Right atrium auricular region (tissue), 2 donors: ENCODE measurements at regions not wholly inside any gene's neighbourhood (a gene's known extent, or its start where the extent isn't known, plus 50 kb on each side); places are given as distances from the start of the nearest gene placed in this dataset.

Experiments used
- DNase-seq: peaks from one replicate; pipeline ENCODE4 v3.0.0-alpha.2; 2019; ENCODE audit warnings: low spot score
- H3K27ac ChIP-seq, 2 donors: fragments of 200-600 bp; sonication (generic); 1 replicate in 1 of 2; 2 replicates in 1 of 2; pipeline ENCODE4 v1.5.1; 2016 to 2019
- H3K27me3 ChIP-seq, 2 donors: fragments of 200-600 bp; sonication (generic); one replicate each; pipeline versions ENCODE4 v1.5.1 to v1.6.0; 2017 to 2019
- H3K36me3 ChIP-seq: fragments of 200-600 bp; sonication (generic); one replicate; pipeline ENCODE4 v1.5.1; 2016
- H3K4me1 ChIP-seq, 2 donors: fragments of 200-600 bp; sonication (generic); one replicate each; pipeline versions ENCODE4 v1.5.1 to v1.6.0; 2017 to 2019
- H3K4me3 ChIP-seq, 2 donors: fragments of 200-600 bp; sonication (generic); 1 replicate in 1 of 2; 2 replicates in 1 of 2; pipeline ENCODE4 v1.5.1; 2017 to 2019; ENCODE audit warnings: mild to moderate bottlenecking in 1 of 2, moderate library complexity in 1 of 2
- H3K9me3 ChIP-seq, 2 donors: fragments of 200-600 bp; sonication (generic); one replicate each; pipeline ENCODE4 v1.5.1; 2019
- TF ChIP-seq, protein P1 (sequence below), 2 donors: fragments of 200-600 bp; sonication (generic); IDR thresholded peaks; one replicate each; pipeline ENCODE4 v1.5.1; 2019; ENCODE audit warnings: antibody characterized with exemption in 2 of 2

GRCh38 chr9:99582814-99583213, 238.9 kb upstream of the NR4A3 start:
- Histone ChIP-seq H3K27me3 (no peaks in the 10 kb centered on the region), H3K4me1 (no peaks in the 10 kb centered on the region), H3K36me3 (no peaks in the 10 kb centered on the region), H3K27ac (no peak overlapping the region), H3K4me3 (no peak overlapping the region), H3K9me3 (no peaks in the 10 kb centered on the region)
- DNase-seq = no peak
- TF ChIP-seq, protein P1, sequence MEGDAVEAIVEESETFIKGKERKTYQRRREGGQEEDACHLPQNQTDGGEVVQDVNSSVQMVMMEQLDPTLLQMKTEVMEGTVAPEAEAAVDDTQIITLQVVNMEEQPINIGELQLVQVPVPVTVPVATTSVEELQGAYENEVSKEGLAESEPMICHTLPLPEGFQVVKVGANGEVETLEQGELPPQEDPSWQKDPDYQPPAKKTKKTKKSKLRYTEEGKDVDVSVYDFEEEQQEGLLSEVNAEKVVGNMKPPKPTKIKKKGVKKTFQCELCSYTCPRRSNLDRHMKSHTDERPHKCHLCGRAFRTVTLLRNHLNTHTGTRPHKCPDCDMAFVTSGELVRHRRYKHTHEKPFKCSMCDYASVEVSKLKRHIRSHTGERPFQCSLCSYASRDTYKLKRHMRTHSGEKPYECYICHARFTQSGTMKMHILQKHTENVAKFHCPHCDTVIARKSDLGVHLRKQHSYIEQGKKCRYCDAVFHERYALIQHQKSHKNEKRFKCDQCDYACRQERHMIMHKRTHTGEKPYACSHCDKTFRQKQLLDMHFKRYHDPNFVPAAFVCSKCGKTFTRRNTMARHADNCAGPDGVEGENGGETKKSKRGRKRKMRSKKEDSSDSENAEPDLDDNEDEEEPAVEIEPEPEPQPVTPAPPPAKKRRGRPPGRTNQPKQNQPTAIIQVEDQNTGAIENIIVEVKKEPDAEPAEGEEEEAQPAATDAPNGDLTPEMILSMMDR (IDR thresholded peaks at IDR 0.05) = no peak

- TF ChIP-seq, protein P1 (IDR thresholded peaks at IDR 0.05) = no peak
- no peak for DNase-seq
- no peak overlapping the region for H3K4me3 ChIP-seq
- H3K27me3 ChIP-seq = no peaks in the 10 kb centered on the region
- H3K4me1 ChIP-seq = no peaks in the 10 kb centered on the region
- H3K36me3 ChIP-seq = no peaks in the 10 kb centered on the region
- H3K9me3 ChIP-seq = no peaks in the 10 kb centered on the region
- H3K27ac ChIP-seq = no peak overlapping the region
Observed at GRCh38 chr9:99588299-99588698, 233.4 kb upstream of the NR4A3 start.

GRCh38 chr9:99588747-99589146, 232.9 kb upstream of the NR4A3 start:
- no peak for DNase-seq

DNA sequence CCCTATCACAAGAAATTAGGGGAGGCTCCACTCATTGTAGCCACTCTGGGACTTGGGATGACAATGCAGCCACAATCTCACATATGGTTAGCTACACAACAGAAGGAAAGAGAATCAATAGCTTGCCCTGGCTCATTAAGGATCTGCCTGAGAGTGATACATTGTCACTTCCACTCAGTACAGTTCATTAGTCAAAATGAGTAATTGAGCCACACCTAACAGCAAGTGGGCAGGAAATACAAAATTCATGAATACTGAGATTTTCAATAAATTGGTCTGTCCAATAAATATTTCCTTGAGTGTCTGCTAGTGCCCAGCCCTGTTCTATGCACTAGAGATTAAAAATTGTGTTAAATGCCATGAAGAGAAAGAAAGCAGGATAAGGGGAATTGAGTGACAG, 231.3 kb upstream of the NR4A3 start:
- no peak overlapping the region for H3K4me3 ChIP-seq
- H3K36me3 ChIP-seq = no peaks in the 10 kb centered on the region
- no peak for DNase-seq
- no peak overlapping the region for H3K27ac ChIP-seq
- TF ChIP-seq, protein P1 (IDR thresholded peaks at IDR 0.05) = no peak
- no peaks in the 10 kb centered on the region for H3K9me3 ChIP-seq
- H3K4me1 ChIP-seq = no peaks in the 10 kb centered on the region
- H3K27me3 ChIP-seq = no peaks in the 10 kb centered on the region

More at GRCh38 chr9:99588747-99589146, 232.9 kb upstream of the NR4A3 start:
- Histone ChIP-seq H3K36me3 (no peaks in the 10 kb centered on the region), H3K4me3 (no peak overlapping the region), H3K27me3 (no peaks in the 10 kb centered on the region), H3K27ac (no peak overlapping the region), H3K4me1 (no peaks in the 10 kb centered on the region), H3K9me3 (no peaks in the 10 kb centered on the region)
- TF ChIP-seq, protein P1 (IDR thresholded peaks at IDR 0.05) = no peak

GRCh38 chr9:99590840-99591239, 230.8 kb upstream of the NR4A3 start:
- TF ChIP-seq, protein P1 (IDR thresholded peaks at IDR 0.05) = no peak
- Histone ChIP-seq H3K4me1 (no peaks in the 10 kb centered on the region), H3K9me3 (no peaks in the 10 kb centered on the region), H3K27me3 (no peaks in the 10 kb centered on the region), H3K27ac (no peak overlapping the region), H3K36me3 (no peaks in the 10 kb centered on the region), H3K4me3 (no peak overlapping the region)
- no peak for DNase-seq

- no peaks in the 10 kb centered on the region for H3K27me3 ChIP-seq
- no peaks in the 10 kb centered on the region for H3K36me3 ChIP-seq
- no peak for DNase-seq
- TF ChIP-seq, protein P1 (IDR thresholded peaks at IDR 0.05) = no peak
- H3K4me3 ChIP-seq = no peak overlapping the region
- no peaks in the 10 kb centered on the region for H3K4me1 ChIP-seq
- no peak overlapping the region for H3K27ac ChIP-seq
- no peaks in the 10 kb centered on the region for H3K9me3 ChIP-seq
Observed at GRCh38 chr9:99591770-99592169, 229.9 kb upstream of the NR4A3 start.
